Astrocyte (in vitro differentiated cells and primary cell): ENCODE measurements at regions not wholly inside any gene's neighbourhood (a gene's known extent, or its start where the extent isn't known, plus 50 kb on each side); places are given as distances from the start of the nearest gene placed in this dataset.

Source experiments
- DNase-seq: peaks from one replicate; pipeline ENCODE4 v3.0.0-alpha.2; 2010; ENCODE audit warnings: low read depth
- FAIRE-seq: peaks from 2 replicates; lab custom pipeline; 2011; peaks lifted over from hg19 to GRCh38; lab: Jason Lieb, UNC
- H2AFZ ChIP-seq: 2 replicates; pipeline ENCODE4 v1.6.0; 2012; ENCODE audit warnings: low read depth, low read length, inconsistent platforms
- H3K27ac ChIP-seq: 2 replicates; pipeline ENCODE4 v1.5.1; 2011; ENCODE audit warnings: low read depth, low read length, inconsistent platforms
- H3K27me3 ChIP-seq: 2 replicates; pipeline ENCODE4 v1.6.0; 2011; ENCODE audit warnings: low read length, inconsistent platforms; ENCODE audit not compliant: insufficient read depth
- H3K36me3 ChIP-seq: 2 replicates; pipeline ENCODE4 v1.5.1; 2011; ENCODE audit warnings: low read length, inconsistent platforms; ENCODE audit not compliant: insufficient read depth
- H3K4me1 ChIP-seq: 2 replicates; pipeline ENCODE4 v1.5.1; 2011; ENCODE audit warnings: low read length, inconsistent platforms; ENCODE audit not compliant: insufficient read depth
- H3K4me2 ChIP-seq: 2 replicates; pipeline ENCODE4 v1.6.0; 2012; ENCODE audit warnings: low read length, inconsistent platforms
- H3K4me3 ChIP-seq: 2 replicates; pipeline ENCODE4 v1.5.1; 2011; ENCODE audit warnings: low read depth, mild to moderate bottlenecking, low read length, inconsistent platforms; ENCODE audit not compliant: insufficient read depth
- H3K79me2 ChIP-seq: 2 replicates; pipeline ENCODE4 v1.6.0; 2012; ENCODE audit warnings: mild to moderate bottlenecking, low read length, inconsistent platforms; ENCODE audit not compliant: insufficient read depth
- H3K9ac ChIP-seq: 2 replicates; pipeline ENCODE4 v1.6.0; 2012; ENCODE audit warnings: mild to moderate bottlenecking, low read length, inconsistent platforms
- H3K9me3 ChIP-seq: 2 replicates; pipeline ENCODE4 v1.5.1; 2012; ENCODE audit warnings: low read depth, mild to moderate bottlenecking, low read length, inconsistent platforms; ENCODE audit not compliant: insufficient read depth
- H4K20me1 ChIP-seq: 2 replicates; pipeline ENCODE4 v1.6.0; 2012; ENCODE audit warnings: low read length, inconsistent platforms; ENCODE audit not compliant: insufficient read depth
- H3K27ac Mint-ChIP-seq: one replicate; pipeline ENCODE4 v1.8.0; 2021; ENCODE audit warnings: mild to moderate bottlenecking, mixed read lengths; ENCODE audit not compliant: unreplicated experiment
- H3K27me3 Mint-ChIP-seq: one replicate; pipeline ENCODE4 v1.8.0; 2021; ENCODE audit warnings: low read depth, mixed read lengths; ENCODE audit not compliant: unreplicated experiment
- H3K36me3 Mint-ChIP-seq: one replicate; pipeline ENCODE4 v1.8.0; 2021; ENCODE audit warnings: low read depth, mixed read lengths; ENCODE audit not compliant: unreplicated experiment
- H3K4me1 Mint-ChIP-seq: one replicate; pipeline ENCODE4 v1.8.0; 2021; ENCODE audit warnings: low read depth, mixed read lengths; ENCODE audit not compliant: unreplicated experiment
- H3K4me3 Mint-ChIP-seq: one replicate; pipeline ENCODE4 v1.8.0; 2021; ENCODE audit warnings: mild to moderate bottlenecking, moderate library complexity, mixed read lengths; ENCODE audit not compliant: unreplicated experiment
- H3K9me3 Mint-ChIP-seq: one replicate; pipeline ENCODE4 v1.8.0; 2021; ENCODE audit warnings: mild to moderate bottlenecking, mixed read lengths; ENCODE audit not compliant: unreplicated experiment
- CTCF ChIP-seq: IDR thresholded peaks from 2 replicates; pipeline ENCODE4 v1.5.1; 2011; ENCODE audit warnings: low read depth, mild to moderate bottlenecking, inconsistent platforms, low read length, moderate library complexity; ENCODE audit not compliant: insufficient read depth
- EZH2 ChIP-seq: IDR thresholded peaks from 2 replicates; pipeline ENCODE4 v1.6.1; 2012; ENCODE audit warnings: mild to moderate bottlenecking, low read length, inconsistent platforms; ENCODE audit not compliant: insufficient read depth

GRCh38 chr3:13235079-13235478, 161.8 kb upstream of the IQSEC1 start:
- Mint-ChIP-seq H3K27me3 (peaks cover 38% of the 10 kb centered on the region), H3K4me3 (no peak overlapping the region), H3K27ac (peak overlapping the region; percentile 62), H3K36me3 (no peaks in the 10 kb centered on the region), H3K4me1 (peaks cover 6% of the 10 kb centered on the region), H3K9me3 (no peaks in the 10 kb centered on the region)
- Histone ChIP-seq H3K9ac (no peak overlapping the region), H3K4me2 (no peak overlapping the region), H4K20me1 (no peaks in the 10 kb centered on the region), H2AFZ (no peak overlapping the region), H3K4me1 (no peaks in the 10 kb centered on the region), H3K4me3 (no peak overlapping the region), H3K27ac (no peak overlapping the region), H3K36me3 (no peaks in the 10 kb centered on the region), H3K9me3 (no peaks in the 10 kb centered on the region), H3K27me3 (peaks cover 8% of the 10 kb centered on the region), H3K79me2 (no peaks in the 10 kb centered on the region)
- FAIRE-seq (no peak), DNase-seq (no peak)
- TF ChIP-seq CTCF (no peak), EZH2 (no peak)

GRCh38 chr3:13234666-13235065, 161.4 kb upstream of the IQSEC1 start:
- H3K4me1 ChIP-seq: no peaks in the 10 kb centered on the region
- no peak overlapping the region for H3K4me2 ChIP-seq
- no peaks in the 10 kb centered on the region for H3K79me2 ChIP-seq
- FAIRE-seq (no peak), DNase-seq (no peak)
- no peak overlapping the region for H3K27ac ChIP-seq
- peaks cover 8% of the 10 kb centered on the region for H3K27me3 ChIP-seq
- no peak overlapping the region for H3K4me3 Mint-ChIP-seq
- no peak overlapping the region for H3K27ac Mint-ChIP-seq
- no peaks in the 10 kb centered on the region for H3K9me3 ChIP-seq
- no peak overlapping the region for H3K9ac ChIP-seq
- peaks cover 6% of the 10 kb centered on the region for H3K4me1 Mint-ChIP-seq
- H3K4me3 ChIP-seq: no peak overlapping the region
- TF ChIP-seq EZH2 (no peak), CTCF (no peak)
- no peaks in the 10 kb centered on the region for H3K36me3 ChIP-seq
- no peaks in the 10 kb centered on the region for H4K20me1 ChIP-seq
- H3K36me3 Mint-ChIP-seq: peaks cover 2% of the 10 kb centered on the region
- H3K27me3 Mint-ChIP-seq: peaks cover 38% of the 10 kb centered on the region
- H2AFZ ChIP-seq: no peak overlapping the region
- no peaks in the 10 kb centered on the region for H3K9me3 Mint-ChIP-seq

- no peaks in the 10 kb centered on the region for H4K20me1 ChIP-seq
- no peaks in the 10 kb centered on the region for H3K9me3 ChIP-seq
- no peaks in the 10 kb centered on the region for H3K36me3 ChIP-seq
- Mint-ChIP-seq H3K27ac (no peak overlapping the region), H3K9me3 (no peaks in the 10 kb centered on the region), H3K4me3 (peak overlapping the region; percentile 37), H3K36me3 (peaks cover 2% of the 10 kb centered on the region), H3K27me3 (peaks cover 38% of the 10 kb centered on the region), H3K4me1 (peaks cover 6% of the 10 kb centered on the region)
- no peak overlapping the region for H2AFZ ChIP-seq
- no peak overlapping the region for H3K9ac ChIP-seq
- DNase-seq: no peak
- no peak overlapping the region for H3K4me3 ChIP-seq
- TF ChIP-seq CTCF (no peak), EZH2 (no peak)
- H3K79me2 ChIP-seq: no peaks in the 10 kb centered on the region
- H3K27me3 ChIP-seq: peaks cover 8% of the 10 kb centered on the region
- no peak for FAIRE-seq
- H3K27ac ChIP-seq: no peak overlapping the region
- H3K4me1 ChIP-seq: no peaks in the 10 kb centered on the region
- H3K4me2 ChIP-seq: no peak overlapping the region
Observed at GRCh38 chr3:13233487-13234485, 160.6 kb upstream of the IQSEC1 start.
